ENCODE measurements at regions not wholly inside any gene's neighbourhood (a gene's known extent, or its start where the extent isn't known, plus 50 kb on each side); places are given as distances from the start of the nearest gene placed in this dataset.

- intact Hi-C loops (cut with DNase I; ENCODE audit: low total_unique reads), result no loop called here
- TF ChIP-seq POLR2AphosphoS5 (IDR thresholded peaks at IDR 0.05) (no peak), EP300 (IDR thresholded peaks at IDR 0.05) (no peak), POLR2A (IDR thresholded peaks at IDR 0.05) (no peak)
- TF ChIP-seq, protein P1, sequence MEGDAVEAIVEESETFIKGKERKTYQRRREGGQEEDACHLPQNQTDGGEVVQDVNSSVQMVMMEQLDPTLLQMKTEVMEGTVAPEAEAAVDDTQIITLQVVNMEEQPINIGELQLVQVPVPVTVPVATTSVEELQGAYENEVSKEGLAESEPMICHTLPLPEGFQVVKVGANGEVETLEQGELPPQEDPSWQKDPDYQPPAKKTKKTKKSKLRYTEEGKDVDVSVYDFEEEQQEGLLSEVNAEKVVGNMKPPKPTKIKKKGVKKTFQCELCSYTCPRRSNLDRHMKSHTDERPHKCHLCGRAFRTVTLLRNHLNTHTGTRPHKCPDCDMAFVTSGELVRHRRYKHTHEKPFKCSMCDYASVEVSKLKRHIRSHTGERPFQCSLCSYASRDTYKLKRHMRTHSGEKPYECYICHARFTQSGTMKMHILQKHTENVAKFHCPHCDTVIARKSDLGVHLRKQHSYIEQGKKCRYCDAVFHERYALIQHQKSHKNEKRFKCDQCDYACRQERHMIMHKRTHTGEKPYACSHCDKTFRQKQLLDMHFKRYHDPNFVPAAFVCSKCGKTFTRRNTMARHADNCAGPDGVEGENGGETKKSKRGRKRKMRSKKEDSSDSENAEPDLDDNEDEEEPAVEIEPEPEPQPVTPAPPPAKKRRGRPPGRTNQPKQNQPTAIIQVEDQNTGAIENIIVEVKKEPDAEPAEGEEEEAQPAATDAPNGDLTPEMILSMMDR (IDR thresholded peaks at IDR 0.05), result no peak
- 83 to 91% (median 90%) methylated on average over 5 to 10 of the region's 10 CpGs for WGBS, 5 donors
- no peak overlapping the region for H3K4me3 ChIP-seq
- H3K4me1 ChIP-seq, result no peaks in the 10 kb centered on the region
- no peaks in the 10 kb centered on the region for H3K36me3 ChIP-seq
- no peak overlapping the region for H3K27ac ChIP-seq
- no peak for DNase-seq
- H3K9me3 ChIP-seq, result no peaks in the 10 kb centered on the region
- H3K27me3 ChIP-seq, result no peaks in the 10 kb centered on the region
Measured at GRCh38 chr11:33606762-33607161, 93.9 kb downstream of the C11orf91 start.

GRCh38 chr11:33605703-33606102, 94.9 kb downstream of the C11orf91 start:
- H3K27ac ChIP-seq, result no peak overlapping the region
- no peaks in the 10 kb centered on the region for H3K36me3 ChIP-seq
- H3K4me1 ChIP-seq, result no peaks in the 10 kb centered on the region
- intact Hi-C loops (cut with DNase I; ENCODE audit: low total_unique reads), result no loop called here
- no peaks in the 10 kb centered on the region for H3K9me3 ChIP-seq
- no peak for TF ChIP-seq POLR2AphosphoS5 (IDR thresholded peaks at IDR 0.05)
- TF ChIP-seq EP300 (IDR thresholded peaks at IDR 0.05), result no peak
- no peak for TF ChIP-seq POLR2A (IDR thresholded peaks at IDR 0.05)
- TF ChIP-seq, protein P1 (IDR thresholded peaks at IDR 0.05), result no peak
- no peak overlapping the region for H3K4me3 ChIP-seq
- no peak for DNase-seq
- peaks cover 0 to 3% (median 0%) of the 10 kb centered on the region in 3 donors for H3K27me3 ChIP-seq
- 68 to 88% (median 79%) methylated on average over 3 of the region's 3 CpGs for WGBS, 5 donors

- H3K9me3 ChIP-seq, result peaks cover 7 to 16% (median 10%) of the 10 kb centered on the region in 4 donors
- TF ChIP-seq POLR2AphosphoS5 (IDR thresholded peaks at IDR 0.05) (no peak), EP300 (IDR thresholded peaks at IDR 0.05) (no peak), POLR2A (IDR thresholded peaks at IDR 0.05) (no peak)
- TF ChIP-seq, protein P1 (IDR thresholded peaks at IDR 0.05), result no peak
Measured at GRCh38 chr11:33598426-33599069, 102.1 kb downstream of the C11orf91 start.

GRCh38 chr11:33594188-33594587, 106.4 kb downstream of the C11orf91 start:
- no peak overlapping the region for H3K4me3 ChIP-seq
- DNase-seq, result no peak
- H3K36me3 ChIP-seq, result no peaks in the 10 kb centered on the region
- no peaks in the 10 kb centered on the region for H3K4me1 ChIP-seq
- TF ChIP-seq, protein P1 (IDR thresholded peaks at IDR 0.05), result no peak
- no peak for TF ChIP-seq POLR2AphosphoS5 (IDR thresholded peaks at IDR 0.05)
- TF ChIP-seq EP300 (IDR thresholded peaks at IDR 0.05), result no peak
- TF ChIP-seq POLR2A (IDR thresholded peaks at IDR 0.05), result no peak
- peaks cover 7 to 21% (median 12%) of the 10 kb centered on the region in 4 donors for H3K9me3 ChIP-seq
- H3K27ac ChIP-seq, result no peak overlapping the region
- H3K27me3 ChIP-seq, result peaks cover 0 to 18% (median 0%) of the 10 kb centered on the region in 3 donors
- intact Hi-C loops (cut with DNase I; ENCODE audit: low total_unique reads), result no loop called here

More at GRCh38 chr11:33598426-33599069, 102.1 kb downstream of the C11orf91 start:
- intact Hi-C loops (cut with DNase I; ENCODE audit: low total_unique reads), result no loop called here
- H3K4me3 ChIP-seq, result no peak overlapping the region
- peaks cover 0 to 29% (median 0%) of the 10 kb centered on the region in 3 donors for H3K27me3 ChIP-seq
- H3K27ac ChIP-seq, result no peak overlapping the region
- WGBS, 5 donors, result 44 to 53% (median 48%) methylated on average over 19 of the region's 19 CpGs
- H3K36me3 ChIP-seq, result no peaks in the 10 kb centered on the region
- no peaks in the 10 kb centered on the region for H3K4me1 ChIP-seq
- DNase-seq, result peak in 1 of 2 donors; percentile 53
